ENCODE measurements at regions not wholly inside any gene's neighbourhood (a gene's known extent, or its start where the extent isn't known, plus 50 kb on each side); places are given as distances from the start of the nearest gene placed in this dataset.

- TF ChIP-seq CTCF (IDR thresholded peaks at IDR 0.05) (no peak), EP300 (IDR thresholded peaks at IDR 0.05) (no peak)
Measured at GRCh38 chr7:25978466-25978865, 173.5 kb upstream of the NFE2L3 start.

Data from gastroesophageal sphincter (tissue), 3 donors.